ENCODE measurements at regions not wholly inside any gene's neighbourhood (a gene's known extent, or its start where the extent isn't known, plus 50 kb on each side); places are given as distances from the start of the nearest gene placed in this dataset.

- H3K9me3 ChIP-seq (ENCODE audit: control insufficient read depth, low read length) = peaks cover 2% of the 10 kb centered on the region
- WGBS, 2 experiments = 93 to 95% methylated on average over 12 of the region's 12 CpGs
Observed at GRCh38 chr3:194069421-194070219, 66.3 kb upstream of the HES1 start.

GRCh38 chr3:194070220-194070633 is 65.7 kb upstream of the HES1 start:
- Histone ChIP-seq H3K27ac (ENCODE audit: insufficient read depth, low read depth, low read length, poor library complexity, severe bottlenecking) (no peak overlapping the region), H3K4me3 (ENCODE audit: insufficient read depth, low read depth, low read length) (no peak overlapping the region)

More at GRCh38 chr3:194069421-194070219, 66.3 kb upstream of the HES1 start:
- H3K27ac ChIP-seq (ENCODE audit: insufficient read depth, low read depth, low read length, poor library complexity, severe bottlenecking) = no peak overlapping the region
- H3K27me3 ChIP-seq (ENCODE audit: control insufficient read depth, insufficient read depth, low read length, poor library complexity, severe bottlenecking) = peaks cover 27% of the 10 kb centered on the region
- peaks cover 9% of the 10 kb centered on the region for H3K4me1 ChIP-seq (ENCODE audit: control insufficient read depth, insufficient read depth, low read length)
- no peaks in the 10 kb centered on the region for H3K36me3 ChIP-seq (ENCODE audit: control insufficient read depth, insufficient read depth, low read length)
- no peak overlapping the region for H3K4me3 ChIP-seq (ENCODE audit: insufficient read depth, low read depth, low read length)

GRCh38 chr3:194070634-194071409 is 65.1 kb upstream of the HES1 start:
- WGBS, 2 experiments = 2 to 3% methylated on average over 84 of the region's 84 CpGs
- Histone ChIP-seq H3K9me3 (ENCODE audit: control insufficient read depth, low read length) (peaks cover 2% of the 10 kb centered on the region), H3K27ac (ENCODE audit: insufficient read depth, low read depth, low read length, poor library complexity, severe bottlenecking) (no peak overlapping the region), H3K4me1 (ENCODE audit: control insufficient read depth, insufficient read depth, low read length) (peaks cover 12% of the 10 kb centered on the region), H3K36me3 (ENCODE audit: control insufficient read depth, insufficient read depth, low read length) (no peaks in the 10 kb centered on the region), H3K4me3 (ENCODE audit: insufficient read depth, low read depth, low read length) (peak overlapping the region; percentile 32), H3K27me3 (ENCODE audit: control insufficient read depth, insufficient read depth, low read length, poor library complexity, severe bottlenecking) (peaks cover 27% of the 10 kb centered on the region)

More at GRCh38 chr3:194070220-194070633, 65.7 kb upstream of the HES1 start:
- Histone ChIP-seq H3K27me3 (ENCODE audit: control insufficient read depth, insufficient read depth, low read length, poor library complexity, severe bottlenecking) (peaks cover 27% of the 10 kb centered on the region), H3K36me3 (ENCODE audit: control insufficient read depth, insufficient read depth, low read length) (no peaks in the 10 kb centered on the region), H3K4me1 (ENCODE audit: control insufficient read depth, insufficient read depth, low read length) (peaks cover 9% of the 10 kb centered on the region), H3K9me3 (ENCODE audit: control insufficient read depth, low read length) (peaks cover 2% of the 10 kb centered on the region)
- 73 to 76% methylated on average over 15 of the region's 15 CpGs for WGBS, 2 experiments

GRCh38 chr3:194072097-194072428 is 63.9 kb upstream of the HES1 start:
- WGBS, 2 experiments = 84 to 92% methylated on average over 9 of the region's 9 CpGs

DNA sequence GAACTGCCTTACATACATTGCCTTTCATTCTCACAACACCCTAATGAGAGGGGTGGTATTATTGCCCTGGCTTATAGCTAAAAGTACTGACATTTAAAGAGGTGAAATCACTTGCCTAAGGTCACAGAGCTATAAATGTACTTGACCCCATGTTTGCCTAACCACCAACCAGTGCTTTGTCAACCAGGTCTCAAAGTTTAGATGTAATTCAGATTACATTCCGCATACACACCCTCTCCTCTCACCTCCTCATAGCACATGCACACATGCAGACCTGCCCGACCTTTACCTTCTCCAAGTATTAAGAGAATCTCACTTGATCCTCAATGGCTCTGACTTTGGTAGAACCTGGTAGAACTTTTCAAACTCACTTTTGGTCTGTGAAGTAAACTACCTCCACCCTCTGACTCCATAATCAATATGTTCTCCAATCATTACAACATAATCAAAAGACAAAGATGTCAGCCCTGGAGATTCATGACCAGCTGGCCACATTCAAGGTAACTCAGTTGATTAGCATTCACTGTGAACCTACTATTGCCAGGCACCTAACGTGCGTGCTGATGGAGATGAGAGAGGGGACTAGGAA is 63.2 kb upstream of the HES1 start:
- 95 to 98% methylated on average over 4 of the region's 4 CpGs for WGBS, 2 experiments
- peaks cover 12% of the 10 kb centered on the region for H3K4me1 ChIP-seq (ENCODE audit: control insufficient read depth, insufficient read depth, low read length)
- no peak overlapping the region for H3K27ac ChIP-seq (ENCODE audit: insufficient read depth, low read depth, low read length, poor library complexity, severe bottlenecking)
- no peak overlapping the region for H3K4me3 ChIP-seq (ENCODE audit: insufficient read depth, low read depth, low read length)
- H3K36me3 ChIP-seq (ENCODE audit: control insufficient read depth, insufficient read depth, low read length) = no peaks in the 10 kb centered on the region
- H3K27me3 ChIP-seq (ENCODE audit: control insufficient read depth, insufficient read depth, low read length, poor library complexity, severe bottlenecking) = peaks cover 27% of the 10 kb centered on the region
- peaks cover 2% of the 10 kb centered on the region for H3K9me3 ChIP-seq (ENCODE audit: control insufficient read depth, low read length)

More at GRCh38 chr3:194072097-194072428, 63.9 kb upstream of the HES1 start:
- H3K4me3 ChIP-seq (ENCODE audit: insufficient read depth, low read depth, low read length) = no peak overlapping the region
- H3K27ac ChIP-seq (ENCODE audit: insufficient read depth, low read depth, low read length, poor library complexity, severe bottlenecking) = no peak overlapping the region
- peaks cover 2% of the 10 kb centered on the region for H3K9me3 ChIP-seq (ENCODE audit: control insufficient read depth, low read length)
- H3K27me3 ChIP-seq (ENCODE audit: control insufficient read depth, insufficient read depth, low read length, poor library complexity, severe bottlenecking) = peaks cover 27% of the 10 kb centered on the region
- H3K36me3 ChIP-seq (ENCODE audit: control insufficient read depth, insufficient read depth, low read length) = no peaks in the 10 kb centered on the region
- peaks cover 12% of the 10 kb centered on the region for H3K4me1 ChIP-seq (ENCODE audit: control insufficient read depth, insufficient read depth, low read length)

DNA sequence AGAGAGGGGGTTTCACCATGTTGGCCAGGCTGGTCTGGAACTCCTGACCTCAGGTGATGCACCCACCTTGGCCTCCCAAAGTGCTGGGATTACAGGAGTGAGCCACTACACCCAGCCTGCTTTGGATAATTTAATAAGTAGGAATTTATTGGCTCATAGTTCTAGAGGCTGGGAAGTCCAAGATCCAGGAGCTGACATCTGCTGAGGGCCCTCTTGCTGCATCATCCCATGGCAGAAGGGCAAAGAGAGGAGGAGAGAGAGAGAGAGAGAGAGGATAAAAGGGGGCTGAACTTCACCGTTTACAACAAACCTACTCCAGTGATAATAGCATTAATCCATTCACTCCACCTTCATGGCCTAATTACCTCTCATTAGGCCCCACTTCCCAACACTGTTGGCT is 62.0 kb upstream of the HES1 start:
- no peaks in the 10 kb centered on the region for H3K36me3 ChIP-seq (ENCODE audit: control insufficient read depth, insufficient read depth, low read length)
- H3K27ac ChIP-seq (ENCODE audit: insufficient read depth, low read depth, low read length, poor library complexity, severe bottlenecking) = no peak overlapping the region
- 82% methylated on average over 1 of the region's 1 CpG for WGBS, 2 experiments
- peaks cover 2% of the 10 kb centered on the region for H3K9me3 ChIP-seq (ENCODE audit: control insufficient read depth, low read length)
- H3K27me3 ChIP-seq (ENCODE audit: control insufficient read depth, insufficient read depth, low read length, poor library complexity, severe bottlenecking) = peaks cover 27% of the 10 kb centered on the region
- H3K4me1 ChIP-seq (ENCODE audit: control insufficient read depth, insufficient read depth, low read length) = peaks cover 12% of the 10 kb centered on the region
- H3K4me3 ChIP-seq (ENCODE audit: insufficient read depth, low read depth, low read length) = no peak overlapping the region

DNA sequence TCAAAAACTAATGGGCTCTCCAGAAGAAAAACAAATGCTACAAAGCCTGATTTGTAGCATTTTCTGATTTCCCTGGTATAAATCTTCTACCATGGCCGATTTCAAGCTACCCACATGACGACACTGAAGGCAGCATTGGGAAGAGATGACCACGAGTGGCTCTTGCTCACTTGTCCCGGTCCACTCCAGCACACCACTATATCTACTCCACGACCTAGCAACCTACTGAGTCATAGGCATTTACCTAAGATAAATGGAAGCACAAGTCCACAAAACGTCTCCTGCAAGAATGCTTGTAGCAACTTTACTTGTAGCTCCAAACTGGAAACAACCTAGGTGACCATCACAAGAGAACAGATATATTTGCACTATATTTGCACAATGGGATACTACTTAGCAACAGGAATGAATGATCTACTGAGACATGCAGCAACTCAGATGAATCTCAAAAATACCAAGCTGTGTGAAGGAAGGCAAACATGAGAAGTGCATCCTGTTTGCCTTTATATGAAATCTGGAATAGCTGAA is 60.8 kb upstream of the HES1 start:
- Histone ChIP-seq H3K27ac (ENCODE audit: insufficient read depth, low read depth, low read length, poor library complexity, severe bottlenecking) (no peak overlapping the region), H3K9me3 (ENCODE audit: control insufficient read depth, low read length) (peaks cover 2% of the 10 kb centered on the region), H3K27me3 (ENCODE audit: control insufficient read depth, insufficient read depth, low read length, poor library complexity, severe bottlenecking) (peaks cover 16% of the 10 kb centered on the region), H3K36me3 (ENCODE audit: control insufficient read depth, insufficient read depth, low read length) (no peaks in the 10 kb centered on the region), H3K4me3 (ENCODE audit: insufficient read depth, low read depth, low read length) (no peak overlapping the region), H3K4me1 (ENCODE audit: control insufficient read depth, insufficient read depth, low read length) (peaks cover 12% of the 10 kb centered on the region)
- WGBS, 2 experiments = 89 to 91% methylated on average over 6 of the region's 6 CpGs

DNA sequence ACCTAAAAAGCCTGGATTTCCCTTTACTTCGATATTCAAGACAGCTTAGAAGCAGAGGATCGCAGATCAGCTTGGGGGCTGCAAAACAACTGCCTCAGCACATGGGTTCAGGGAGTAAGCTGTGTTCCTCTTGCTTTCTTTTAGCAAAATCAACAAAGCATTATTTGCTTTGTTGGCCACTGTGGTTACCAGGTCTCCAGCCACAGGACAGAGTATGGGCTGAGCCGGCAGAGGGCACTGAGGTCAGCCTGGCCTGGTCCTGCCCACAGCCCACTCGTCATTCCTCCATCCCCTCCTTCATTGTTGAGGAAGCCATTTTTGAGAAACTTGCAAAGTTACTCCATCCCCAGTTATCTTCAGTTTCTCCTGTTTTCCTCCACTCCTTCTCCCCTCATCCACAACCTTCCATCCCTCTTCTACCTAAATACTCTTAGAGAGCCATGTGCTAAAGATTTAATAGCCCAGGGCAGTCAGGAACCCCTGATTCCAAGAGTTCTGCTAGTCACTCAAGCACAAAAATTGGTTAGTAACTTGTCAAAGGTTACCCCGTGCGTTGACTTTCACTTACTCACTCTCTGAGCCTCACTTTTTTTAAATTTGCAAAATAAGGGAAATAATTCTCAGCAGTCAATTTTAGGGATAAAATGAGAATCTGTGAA is 60.0 kb upstream of the HES1 start:
- H3K4me3 ChIP-seq (ENCODE audit: insufficient read depth, low read depth, low read length) = no peak overlapping the region
- peaks cover 14% of the 10 kb centered on the region for H3K4me1 ChIP-seq (ENCODE audit: control insufficient read depth, insufficient read depth, low read length)
- peaks cover 2% of the 10 kb centered on the region for H3K9me3 ChIP-seq (ENCODE audit: control insufficient read depth, low read length)
- 65 to 73% methylated on average over 6 of the region's 6 CpGs for WGBS, 2 experiments
- no peaks in the 10 kb centered on the region for H3K36me3 ChIP-seq (ENCODE audit: control insufficient read depth, insufficient read depth, low read length)
- H3K27me3 ChIP-seq (ENCODE audit: control insufficient read depth, insufficient read depth, low read length, poor library complexity, severe bottlenecking) = peaks cover 9% of the 10 kb centered on the region
- no peak overlapping the region for H3K27ac ChIP-seq (ENCODE audit: insufficient read depth, low read depth, low read length, poor library complexity, severe bottlenecking)

DNA sequence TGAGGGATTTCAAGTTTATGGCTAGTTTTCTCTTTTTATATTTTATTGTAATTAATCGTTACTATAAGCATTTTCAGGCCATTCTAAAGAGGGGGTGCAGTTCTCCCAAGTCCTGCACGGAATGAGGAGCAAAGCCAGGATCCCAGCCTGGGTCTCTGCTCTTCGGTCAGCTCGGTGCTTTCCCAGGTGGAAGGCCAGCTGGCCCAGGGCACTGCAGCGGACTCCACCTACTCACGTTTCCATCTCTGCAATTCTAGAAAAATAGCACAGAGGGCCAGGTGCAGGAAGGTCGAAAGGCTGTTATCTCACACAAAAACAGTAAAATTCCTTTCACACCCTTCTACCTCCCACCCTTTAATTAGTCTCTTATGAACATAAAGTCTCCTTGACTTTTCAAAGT is 59.5 kb upstream of the HES1 start:
- H3K27ac ChIP-seq (ENCODE audit: insufficient read depth, low read depth, low read length, poor library complexity, severe bottlenecking) = no peak overlapping the region
- H3K36me3 ChIP-seq (ENCODE audit: control insufficient read depth, insufficient read depth, low read length) = no peaks in the 10 kb centered on the region
- H3K4me3 ChIP-seq (ENCODE audit: insufficient read depth, low read depth, low read length) = no peak overlapping the region
- peaks cover 2% of the 10 kb centered on the region for H3K9me3 ChIP-seq (ENCODE audit: control insufficient read depth, low read length)
- peaks cover 12% of the 10 kb centered on the region for H3K4me1 ChIP-seq (ENCODE audit: control insufficient read depth, insufficient read depth, low read length)
- peaks cover 5% of the 10 kb centered on the region for H3K27me3 ChIP-seq (ENCODE audit: control insufficient read depth, insufficient read depth, low read length, poor library complexity, severe bottlenecking)
- 90 to 93% methylated on average over 7 of the region's 7 CpGs for WGBS, 2 experiments
